ENCODE measurements at regions not wholly inside any gene's neighbourhood (a gene's known extent, or its start where the extent isn't known, plus 50 kb on each side); places are given as distances from the start of the nearest gene placed in this dataset.

DNA sequence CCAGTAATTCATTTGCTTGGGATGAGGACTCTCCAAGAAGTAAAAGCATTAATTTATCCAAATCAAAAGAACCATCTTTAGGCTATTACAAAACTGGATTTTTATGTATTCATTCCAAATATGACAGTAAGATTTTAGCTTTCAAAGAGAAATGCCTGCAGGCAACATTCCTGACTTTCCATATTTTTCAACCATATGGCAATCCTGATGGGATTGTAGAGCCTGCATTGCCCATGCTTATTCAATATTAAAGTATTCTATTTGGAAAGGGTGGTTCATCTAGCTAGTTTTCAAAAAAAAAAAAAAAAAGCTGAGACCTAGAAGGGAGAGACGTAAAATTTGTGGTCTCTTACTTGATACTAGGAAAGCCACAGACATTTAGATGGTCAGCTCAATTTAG lies 1253.7 kb downstream of the LRFN5 start:
- TF ChIP-seq, protein P1, sequence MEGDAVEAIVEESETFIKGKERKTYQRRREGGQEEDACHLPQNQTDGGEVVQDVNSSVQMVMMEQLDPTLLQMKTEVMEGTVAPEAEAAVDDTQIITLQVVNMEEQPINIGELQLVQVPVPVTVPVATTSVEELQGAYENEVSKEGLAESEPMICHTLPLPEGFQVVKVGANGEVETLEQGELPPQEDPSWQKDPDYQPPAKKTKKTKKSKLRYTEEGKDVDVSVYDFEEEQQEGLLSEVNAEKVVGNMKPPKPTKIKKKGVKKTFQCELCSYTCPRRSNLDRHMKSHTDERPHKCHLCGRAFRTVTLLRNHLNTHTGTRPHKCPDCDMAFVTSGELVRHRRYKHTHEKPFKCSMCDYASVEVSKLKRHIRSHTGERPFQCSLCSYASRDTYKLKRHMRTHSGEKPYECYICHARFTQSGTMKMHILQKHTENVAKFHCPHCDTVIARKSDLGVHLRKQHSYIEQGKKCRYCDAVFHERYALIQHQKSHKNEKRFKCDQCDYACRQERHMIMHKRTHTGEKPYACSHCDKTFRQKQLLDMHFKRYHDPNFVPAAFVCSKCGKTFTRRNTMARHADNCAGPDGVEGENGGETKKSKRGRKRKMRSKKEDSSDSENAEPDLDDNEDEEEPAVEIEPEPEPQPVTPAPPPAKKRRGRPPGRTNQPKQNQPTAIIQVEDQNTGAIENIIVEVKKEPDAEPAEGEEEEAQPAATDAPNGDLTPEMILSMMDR (IDR thresholded peaks at IDR 0.05; ENCODE audit: unreplicated experiment): no peak
- no peak for DNase-seq (ENCODE audit: low spot score, unreplicated experiment)
- Mint-ChIP-seq H3K27me3 (no peaks in the 10 kb centered on the region), H3K4me3 (ENCODE audit: low read depth) (no peak overlapping the region), H3K9me3 (ENCODE audit: low read depth) (no peaks in the 10 kb centered on the region), H3K4me1 (ENCODE audit: low read depth) (peaks cover 3% of the 10 kb centered on the region), H3K27ac (no peak overlapping the region), H3K36me3 (ENCODE audit: insufficient read depth) (no peaks in the 10 kb centered on the region)

DNA sequence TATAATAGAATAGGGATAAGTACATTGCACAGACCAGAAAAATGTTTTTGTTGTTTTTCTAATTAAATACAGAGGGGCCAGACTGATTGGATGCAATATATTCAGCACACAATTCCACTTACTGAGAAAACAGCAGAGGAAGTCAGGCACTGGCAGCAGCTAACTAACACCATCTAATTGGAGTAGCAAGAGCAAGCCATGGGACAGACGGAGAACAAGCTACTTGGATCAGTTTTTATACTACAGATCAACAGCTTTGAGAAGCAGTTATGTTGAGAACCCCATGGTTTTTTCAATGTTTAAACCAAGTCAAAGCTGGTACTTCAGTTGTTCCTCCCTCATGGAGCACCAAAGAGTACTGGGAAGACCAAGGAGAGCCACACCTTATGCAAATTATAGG lies 1249.4 kb downstream of the LRFN5 start:
- no peaks in the 10 kb centered on the region for H3K27me3 Mint-ChIP-seq
- H3K9me3 Mint-ChIP-seq (ENCODE audit: low read depth): no peaks in the 10 kb centered on the region
- TF ChIP-seq, protein P1 (IDR thresholded peaks at IDR 0.05; ENCODE audit: unreplicated experiment): no peak
- H3K27ac Mint-ChIP-seq: no peak overlapping the region
- H3K36me3 Mint-ChIP-seq (ENCODE audit: insufficient read depth): no peaks in the 10 kb centered on the region
- H3K4me1 Mint-ChIP-seq (ENCODE audit: low read depth): peaks cover 3% of the 10 kb centered on the region
- no peak for DNase-seq (ENCODE audit: low spot score, unreplicated experiment)
- H3K4me3 Mint-ChIP-seq (ENCODE audit: low read depth): no peak overlapping the region

GRCh38 chr14:42855085-42855484 lies 1248.4 kb downstream of the LRFN5 start:
- H3K36me3 Mint-ChIP-seq (ENCODE audit: insufficient read depth): no peaks in the 10 kb centered on the region
- no peaks in the 10 kb centered on the region for H3K27me3 Mint-ChIP-seq
- DNase-seq (ENCODE audit: low spot score, unreplicated experiment): no peak
- no peaks in the 10 kb centered on the region for H3K9me3 Mint-ChIP-seq (ENCODE audit: low read depth)
- H3K4me3 Mint-ChIP-seq (ENCODE audit: low read depth): no peak overlapping the region
- H3K27ac Mint-ChIP-seq: no peak overlapping the region
- peaks cover 3% of the 10 kb centered on the region for H3K4me1 Mint-ChIP-seq (ENCODE audit: low read depth)
- TF ChIP-seq, protein P1 (IDR thresholded peaks at IDR 0.05; ENCODE audit: unreplicated experiment): no peak

- Mint-ChIP-seq H3K9me3 (ENCODE audit: low read depth) (no peaks in the 10 kb centered on the region), H3K36me3 (ENCODE audit: insufficient read depth) (no peaks in the 10 kb centered on the region), H3K4me1 (ENCODE audit: low read depth) (peaks cover 3% of the 10 kb centered on the region), H3K4me3 (ENCODE audit: low read depth) (no peak overlapping the region), H3K27ac (no peak overlapping the region), H3K27me3 (no peaks in the 10 kb centered on the region)
- TF ChIP-seq, protein P1 (IDR thresholded peaks at IDR 0.05; ENCODE audit: unreplicated experiment): no peak
- no peak for DNase-seq (ENCODE audit: low spot score, unreplicated experiment)
Observed at GRCh38 chr14:42854061-42854460, 1247.4 kb downstream of the LRFN5 start.

DNA sequence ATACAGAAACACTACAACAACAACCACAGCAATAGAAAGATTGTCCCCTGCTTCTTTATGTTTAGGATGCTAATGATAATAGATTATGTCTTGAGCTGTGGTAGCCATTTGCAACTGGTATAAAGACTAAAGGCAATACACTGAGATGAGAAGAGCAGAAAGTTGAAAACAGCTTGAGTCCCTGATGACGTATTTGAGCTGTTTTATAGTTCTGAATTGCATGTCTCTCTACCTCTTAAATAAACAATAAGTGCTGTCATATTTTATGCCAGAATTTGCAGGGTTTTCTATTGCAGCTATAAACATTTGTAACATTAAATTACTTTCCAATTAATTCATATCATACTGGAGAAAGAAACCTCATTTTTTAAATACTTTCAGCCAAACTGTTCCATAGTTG lies 1242.0 kb downstream of the LRFN5 start:
- no peaks in the 10 kb centered on the region for H3K9me3 Mint-ChIP-seq (ENCODE audit: low read depth)
- H3K4me1 Mint-ChIP-seq (ENCODE audit: low read depth): no peaks in the 10 kb centered on the region

More for the DNA sequence above, 1242.0 kb downstream of the LRFN5 start:
- Mint-ChIP-seq H3K36me3 (ENCODE audit: insufficient read depth) (no peaks in the 10 kb centered on the region), H3K27me3 (no peaks in the 10 kb centered on the region), H3K4me3 (ENCODE audit: low read depth) (no peak overlapping the region), H3K27ac (no peak overlapping the region)
- no peak for DNase-seq (ENCODE audit: low spot score, unreplicated experiment)
- TF ChIP-seq, protein P1 (IDR thresholded peaks at IDR 0.05; ENCODE audit: unreplicated experiment): no peak
